Uterus (tissue), 3 donors: ENCODE measurements at regions not wholly inside any gene's neighbourhood (a gene's known extent, or its start where the extent isn't known, plus 50 kb on each side); places are given as distances from the start of the nearest gene placed in this dataset.

ENCODE experiments used
- DNase-seq, 2 donors: peaks; one replicate each; pipeline ENCODE4 v3.0.0-alpha.2; 2019 to 2020
- H3K27ac ChIP-seq, 2 donors: fragments of 200-600 bp; sonication (generic); 1 replicate in 1 of 2; 2 replicates in 1 of 2; pipeline ENCODE4 v1.5.1; 2016 to 2018
- H3K27me3 ChIP-seq, 2 donors: fragments of 200-600 bp; sonication (generic); one replicate each; pipeline ENCODE4 v1.5.1; 2018 to 2019; ENCODE audit warnings: control low read depth in 1 of 2
- H3K36me3 ChIP-seq, 2 donors: fragments of 200-600 bp; sonication (generic); one replicate each; pipeline ENCODE4 v1.5.1; 2019; ENCODE audit warnings: control low read depth in 1 of 2
- H3K4me1 ChIP-seq, 2 donors: fragments of 200-600 bp; sonication (generic); one replicate each; pipeline ENCODE4 v1.5.1; 2018 to 2019; ENCODE audit warnings: control low read depth in 1 of 2
- H3K4me3 ChIP-seq, 2 donors: fragments of 200-600 bp; sonication (generic); 1 replicate in 1 of 2; 2 replicates in 1 of 2; pipeline ENCODE4 v1.5.1; 2018 to 2019; ENCODE audit warnings: mild to moderate bottlenecking in 1 of 2
- H3K9me3 ChIP-seq, 2 donors: fragments of 200-600 bp; sonication (generic); one replicate each; pipeline ENCODE4 v1.5.1; 2019; ENCODE audit warnings: control low read depth in 1 of 2
- CTCF ChIP-seq, 4 experiments: fragments of 200-600 bp in 2 of 4; fragments of 450-650 bp in 2 of 4; sonication (generic) in 2 of 4; IDR thresholded peaks; one replicate each; pipeline ENCODE4 v1.5.1; 2016 to 2019; ENCODE audit warnings: antibody characterized with exemption in 4 of 4, mild to moderate bottlenecking in 2 of 4, moderate library complexity in 1 of 4
- POLR2A ChIP-seq, 2 donors: fragments of 450-650 bp; IDR thresholded peaks; one replicate each; pipeline ENCODE4 v1.6.1; 2016; ENCODE audit warnings: antibody characterized with exemption in 2 of 2, mild to moderate bottlenecking in 1 of 2, moderate library complexity in 1 of 2
- intact Hi-C: fragments of 100-400 bp; cut with DNase I; formaldehyde crosslinking; loops from one replicate; pipeline ENCODE4 v1.15.1; 2023; ENCODE audit warnings: low total_unique reads
- donor health status: DM: yes; HTN: yes; CAD: no.

- no peaks in the 10 kb centered on the region for H3K27me3 ChIP-seq
- no peaks in the 10 kb centered on the region for H3K36me3 ChIP-seq
- TF ChIP-seq CTCF (IDR thresholded peaks at IDR 0.05) (no peak), POLR2A (IDR thresholded peaks at IDR 0.05) (no peak)
- H3K4me3 ChIP-seq = no peak overlapping the region
- H3K9me3 ChIP-seq = no peaks in the 10 kb centered on the region
- no peak overlapping the region for H3K27ac ChIP-seq
- H3K4me1 ChIP-seq = no peaks in the 10 kb centered on the region
- DNase-seq = no peak
- intact Hi-C loops = no loop called here
Observed at GRCh38 chr19:32188921-32189320, 156.5 kb upstream of the ZNF507 start.

- H3K27ac ChIP-seq = no peak overlapping the region
- intact Hi-C loops = no loop called here
- H3K36me3 ChIP-seq = no peaks in the 10 kb centered on the region
- no peaks in the 10 kb centered on the region for H3K27me3 ChIP-seq
- H3K9me3 ChIP-seq = no peaks in the 10 kb centered on the region
- no peak for DNase-seq
- no peak for TF ChIP-seq POLR2A (IDR thresholded peaks at IDR 0.05)
- no peak for TF ChIP-seq CTCF (IDR thresholded peaks at IDR 0.05)
- H3K4me3 ChIP-seq = no peak overlapping the region
- no peaks in the 10 kb centered on the region for H3K4me1 ChIP-seq
Observed at GRCh38 chr19:32189956-32190706, 155.3 kb upstream of the ZNF507 start.

GRCh38 chr19:32191921-32192320 lies 153.5 kb upstream of the ZNF507 start:
- Histone ChIP-seq H3K27ac (no peak overlapping the region), H3K27me3 (no peaks in the 10 kb centered on the region), H3K9me3 (no peaks in the 10 kb centered on the region), H3K4me1 (no peaks in the 10 kb centered on the region), H3K4me3 (no peak overlapping the region), H3K36me3 (no peaks in the 10 kb centered on the region)
- DNase-seq = no peak
- TF ChIP-seq POLR2A (IDR thresholded peaks at IDR 0.05) (no peak), CTCF (IDR thresholded peaks at IDR 0.05) (no peak)
- intact Hi-C loops = no loop called here

GRCh38 chr19:32195706-32196610 lies 149.5 kb upstream of the ZNF507 start:
- H3K27ac ChIP-seq = no peak overlapping the region
- no peak for TF ChIP-seq POLR2A (IDR thresholded peaks at IDR 0.05)
- TF ChIP-seq CTCF (IDR thresholded peaks at IDR 0.05) = no peak
- H3K9me3 ChIP-seq = no peaks in the 10 kb centered on the region

More at GRCh38 chr19:32195706-32196610, 149.5 kb upstream of the ZNF507 start:
- Histone ChIP-seq H3K4me3 (no peak overlapping the region), H3K4me1 (no peaks in the 10 kb centered on the region), H3K27me3 (no peaks in the 10 kb centered on the region), H3K36me3 (no peaks in the 10 kb centered on the region)
- intact Hi-C loops = no loop called here
- no peak for DNase-seq
